GM12892 (cell line): ENCODE measurements at regions not wholly inside any gene's neighbourhood (a gene's known extent, or its start where the extent isn't known, plus 50 kb on each side); places are given as distances from the start of the nearest gene placed in this dataset.

Source experiments
- POLR2A ChIP-seq: IDR thresholded peaks from 2 replicates; pipeline ENCODE4 v1.6.1; 2011; ENCODE audit warnings: low read depth, low read length, control low read depth
- TAF1 ChIP-seq: IDR thresholded peaks from 2 replicates; pipeline ENCODE4 v1.6.1; 2011; ENCODE audit warnings: low read depth, mild to moderate bottlenecking, control low read depth, low read length, borderline replicate concordance

GRCh38 chr2:155792666-155793065 lies 539.9 kb downstream of the NR4A2 start:
- TF ChIP-seq TAF1 = no peak
- TF ChIP-seq POLR2A = no peak
